GM23248 (cell line): ENCODE measurements at regions not wholly inside any gene's neighbourhood (a gene's known extent, or its start where the extent isn't known, plus 50 kb on each side); places are given as distances from the start of the nearest gene placed in this dataset.

ENCODE experiments used
- EZH2 ChIP-seq: fragments of 200-600 bp; sonication (generic); IDR thresholded peaks from 2 replicates; pipeline ENCODE4 v1.6.1; 2018; ENCODE audit warnings: antibody characterized with exemption, mild to moderate bottlenecking; ENCODE audit not compliant: insufficient read depth, poor library complexity, severe bottlenecking
- EZH2phosphoT487 ChIP-seq: fragments of 200-600 bp; sonication (generic); IDR thresholded peaks from 2 replicates; pipeline ENCODE4 v1.6.1; 2018; ENCODE audit warnings: antibody characterized with exemption, moderate library complexity, mild to moderate bottlenecking, low read depth; ENCODE audit not compliant: insufficient read depth

GRCh38 chr10:78639629-78640028 lies 429.1 kb upstream of the ZMIZ1 start:
- TF ChIP-seq EZH2phosphoT487 (no peak), EZH2 (no peak)
